ENCODE measurements at regions not wholly inside any gene's neighbourhood (a gene's known extent, or its start where the extent isn't known, plus 50 kb on each side); places are given as distances from the start of the nearest gene placed in this dataset.

GRCh38 chrX:96474741-96475125 lies 209.9 kb upstream of the DIAPH2 start:
- ATAC-seq (ENCODE audit: poor library complexity) (no peak), DNase-seq (no peak)
- Histone ChIP-seq H3K4me3 (ENCODE audit: low read length) (no peak overlapping the region), H3K4me1 (ENCODE audit: insufficient read depth, low read length) (no peaks in the 10 kb centered on the region), H3K36me3 (ENCODE audit: insufficient read depth, low read length) (no peaks in the 10 kb centered on the region), H3K27me3 (ENCODE audit: control insufficient read depth in 1 of 2, insufficient read depth in 2 of 2, low read length in 2 of 2) (no peaks in the 10 kb centered on the region), H3K27ac (ENCODE audit: low read depth in 1 of 2, low read length in 2 of 2) (no peak overlapping the region), H3K9me3 (ENCODE audit: control insufficient read depth in 1 of 2, insufficient read depth in 1 of 2, low read length in 2 of 2) (no peaks in the 10 kb centered on the region)
- no peak for TF ChIP-seq CTCF (IDR thresholded peaks at IDR 0.05)
- Mint-ChIP-seq H3K9me3 (no peaks in the 10 kb centered on the region), H3K4me1 (ENCODE audit: low read depth) (no peaks in the 10 kb centered on the region), H3K27me3 (no peaks in the 10 kb centered on the region), H3K4me3 (no peak overlapping the region), H3K36me3 (ENCODE audit: low read depth) (no peaks in the 10 kb centered on the region), H3K27ac (no peak overlapping the region)
- intact Hi-C loops (cut with DNase I, micrococcal nuclease): no loop called here
- ChIA-PET POLR2A (no interaction called here), CTCF (no interaction called here)

GRCh38 chrX:96480081-96480480 lies 204.6 kb upstream of the DIAPH2 start:
- ATAC-seq (ENCODE audit: poor library complexity) (no peak), DNase-seq (no peak)
- Histone ChIP-seq H3K27me3 (ENCODE audit: control insufficient read depth in 1 of 2, insufficient read depth in 2 of 2, low read length in 2 of 2) (no peaks in the 10 kb centered on the region), H3K36me3 (ENCODE audit: insufficient read depth, low read length) (no peaks in the 10 kb centered on the region), H3K4me3 (ENCODE audit: low read length) (no peak overlapping the region), H3K9me3 (ENCODE audit: control insufficient read depth in 1 of 2, insufficient read depth in 1 of 2, low read length in 2 of 2) (no peaks in the 10 kb centered on the region), H3K27ac (ENCODE audit: low read depth in 1 of 2, low read length in 2 of 2) (no peak overlapping the region), H3K4me1 (ENCODE audit: insufficient read depth, low read length) (no peaks in the 10 kb centered on the region)
- no peaks in the 10 kb centered on the region for H3K36me3 Mint-ChIP-seq (ENCODE audit: low read depth)
- H3K27ac Mint-ChIP-seq: no peak overlapping the region
- H3K9me3 Mint-ChIP-seq: no peaks in the 10 kb centered on the region
- POLR2A ChIA-PET: no interaction called here
- H3K27me3 Mint-ChIP-seq: no peaks in the 10 kb centered on the region
- intact Hi-C loops (cut with DNase I, micrococcal nuclease): no loop called here
- no peaks in the 10 kb centered on the region for H3K4me1 Mint-ChIP-seq (ENCODE audit: low read depth)
- TF ChIP-seq CTCF (IDR thresholded peaks at IDR 0.05): no peak
- CTCF ChIA-PET: no interaction called here
- no peak overlapping the region for H3K4me3 Mint-ChIP-seq

DNA sequence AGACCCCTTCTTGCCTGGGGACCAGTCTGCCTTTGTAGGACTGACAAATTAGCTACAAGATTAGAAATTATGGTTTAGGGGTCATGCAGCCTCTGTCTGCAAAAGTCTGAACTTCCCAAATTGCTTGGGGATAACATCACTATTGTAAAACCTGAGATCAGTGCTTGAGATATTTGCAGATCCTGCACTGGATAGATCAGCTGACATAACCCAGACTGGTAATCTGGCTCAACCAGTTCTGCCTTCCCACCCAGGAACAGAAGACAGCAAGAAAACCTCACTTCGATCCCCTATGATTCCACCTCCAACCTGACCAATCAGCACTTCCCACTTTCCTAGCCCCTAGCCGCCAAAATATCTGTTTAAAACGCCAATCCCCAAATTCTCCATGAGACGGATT lies 202.8 kb upstream of the DIAPH2 start:
- ChIA-PET CTCF (interaction anchor here (1.2 kb wide), 1 partner anchor 9 kb away, joined by 4 read pairs; no protein-coding TSS in a partner anchor), POLR2A (no interaction called here)
- Mint-ChIP-seq H3K27ac (no peak overlapping the region), H3K36me3 (ENCODE audit: low read depth) (no peaks in the 10 kb centered on the region), H3K4me3 (no peak overlapping the region), H3K27me3 (no peaks in the 10 kb centered on the region), H3K4me1 (ENCODE audit: low read depth) (no peaks in the 10 kb centered on the region), H3K9me3 (no peaks in the 10 kb centered on the region)
- ATAC-seq (ENCODE audit: poor library complexity): no peak
- DNase-seq: no peak
- Histone ChIP-seq H3K27me3 (ENCODE audit: control insufficient read depth in 1 of 2, insufficient read depth in 2 of 2, low read length in 2 of 2) (no peaks in the 10 kb centered on the region), H3K36me3 (ENCODE audit: insufficient read depth, low read length) (no peaks in the 10 kb centered on the region), H3K4me3 (ENCODE audit: low read length) (no peak overlapping the region), H3K27ac (ENCODE audit: low read depth in 1 of 2, low read length in 2 of 2) (no peak overlapping the region), H3K9me3 (ENCODE audit: control insufficient read depth in 1 of 2, insufficient read depth in 1 of 2, low read length in 2 of 2) (no peaks in the 10 kb centered on the region), H3K4me1 (ENCODE audit: insufficient read depth, low read length) (no peaks in the 10 kb centered on the region)
- intact Hi-C loops (cut with DNase I, micrococcal nuclease): no loop called here
- TF ChIP-seq CTCF (IDR thresholded peaks at IDR 0.05): no peak

Data from CD4-positive, alpha-beta T cell (primary cell).